Hepatocyte (in vitro differentiated cells): ENCODE measurements at regions not wholly inside any gene's neighbourhood (a gene's known extent, or its start where the extent isn't known, plus 50 kb on each side); places are given as distances from the start of the nearest gene placed in this dataset.

Experiments
- EZH2 ChIP-seq: fragments of 200-600 bp; sonication (generic); IDR thresholded peaks from 2 replicates; pipeline ENCODE4 v1.6.1; 2016; ENCODE audit warnings: antibody characterized with exemption, mild to moderate bottlenecking, borderline replicate concordance
- EZH2phosphoT487 ChIP-seq: fragments of 200-600 bp; sonication (generic); IDR thresholded peaks from one replicate; pipeline ENCODE4 v1.6.1; 2018; ENCODE audit warnings: antibody characterized with exemption, mild to moderate bottlenecking, low read depth, moderate library complexity; ENCODE audit not compliant: unreplicated experiment, severe bottlenecking
- TF ChIP-seq, protein P1 (sequence below): fragments of 200-600 bp; sonication (generic); IDR thresholded peaks from 2 replicates; pipeline ENCODE4 v1.5.1; 2016; ENCODE audit warnings: antibody characterized with exemption, mild to moderate bottlenecking; ENCODE audit not compliant: poor library complexity

DNA sequence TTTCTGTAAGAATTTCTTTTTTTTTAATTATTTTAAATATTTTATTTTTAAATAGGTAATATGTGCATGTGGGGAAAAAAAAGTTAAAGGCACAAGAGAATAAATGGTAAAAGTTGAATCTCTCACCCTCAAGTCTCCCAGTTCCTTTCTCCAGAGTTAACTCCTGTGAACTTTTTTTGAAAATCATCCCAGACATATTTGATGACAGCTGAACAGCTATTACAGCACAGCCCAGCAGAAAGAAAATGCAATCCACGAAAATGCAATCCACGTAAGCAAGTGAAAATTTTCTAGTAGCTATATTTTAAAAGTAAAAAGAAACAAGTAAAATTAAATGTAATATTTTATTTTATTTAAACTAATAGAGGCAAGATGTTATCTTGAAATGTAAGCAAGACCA, 310.0 kb upstream of the RUNX1 start:
- TF ChIP-seq, protein P1, sequence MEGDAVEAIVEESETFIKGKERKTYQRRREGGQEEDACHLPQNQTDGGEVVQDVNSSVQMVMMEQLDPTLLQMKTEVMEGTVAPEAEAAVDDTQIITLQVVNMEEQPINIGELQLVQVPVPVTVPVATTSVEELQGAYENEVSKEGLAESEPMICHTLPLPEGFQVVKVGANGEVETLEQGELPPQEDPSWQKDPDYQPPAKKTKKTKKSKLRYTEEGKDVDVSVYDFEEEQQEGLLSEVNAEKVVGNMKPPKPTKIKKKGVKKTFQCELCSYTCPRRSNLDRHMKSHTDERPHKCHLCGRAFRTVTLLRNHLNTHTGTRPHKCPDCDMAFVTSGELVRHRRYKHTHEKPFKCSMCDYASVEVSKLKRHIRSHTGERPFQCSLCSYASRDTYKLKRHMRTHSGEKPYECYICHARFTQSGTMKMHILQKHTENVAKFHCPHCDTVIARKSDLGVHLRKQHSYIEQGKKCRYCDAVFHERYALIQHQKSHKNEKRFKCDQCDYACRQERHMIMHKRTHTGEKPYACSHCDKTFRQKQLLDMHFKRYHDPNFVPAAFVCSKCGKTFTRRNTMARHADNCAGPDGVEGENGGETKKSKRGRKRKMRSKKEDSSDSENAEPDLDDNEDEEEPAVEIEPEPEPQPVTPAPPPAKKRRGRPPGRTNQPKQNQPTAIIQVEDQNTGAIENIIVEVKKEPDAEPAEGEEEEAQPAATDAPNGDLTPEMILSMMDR: no peak
- TF ChIP-seq EZH2: no peak
- TF ChIP-seq EZH2phosphoT487: no peak
